ENCODE measurements at regions not wholly inside any gene's neighbourhood (a gene's known extent, or its start where the extent isn't known, plus 50 kb on each side); places are given as distances from the start of the nearest gene placed in this dataset.

GRCh38 chr18:55120896-55121295 is 161.6 kb upstream of the CCDC68 start:
- DNase-seq (ENCODE audit: low read depth): no peak

DNA sequence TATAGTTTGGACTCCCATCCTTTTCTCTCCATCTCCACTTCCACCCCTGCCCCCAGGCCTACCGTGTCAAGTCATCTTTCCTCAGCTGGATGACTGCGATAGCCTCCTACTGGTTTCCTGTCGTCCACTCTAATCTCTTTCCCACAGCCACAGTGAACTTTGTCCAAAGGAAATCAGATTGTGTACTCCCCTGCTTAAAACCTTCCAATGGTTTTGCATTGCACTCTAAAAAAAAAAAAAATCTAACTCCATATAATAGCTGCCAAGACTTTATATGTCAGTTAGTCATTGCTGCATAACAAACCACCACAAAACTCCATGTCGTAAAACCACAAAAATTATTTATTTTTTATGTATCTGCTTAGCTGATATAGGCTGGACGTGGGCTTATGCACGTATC is 160.2 kb upstream of the CCDC68 start:
- DNase-seq (ENCODE audit: low read depth): no peak

DNA sequence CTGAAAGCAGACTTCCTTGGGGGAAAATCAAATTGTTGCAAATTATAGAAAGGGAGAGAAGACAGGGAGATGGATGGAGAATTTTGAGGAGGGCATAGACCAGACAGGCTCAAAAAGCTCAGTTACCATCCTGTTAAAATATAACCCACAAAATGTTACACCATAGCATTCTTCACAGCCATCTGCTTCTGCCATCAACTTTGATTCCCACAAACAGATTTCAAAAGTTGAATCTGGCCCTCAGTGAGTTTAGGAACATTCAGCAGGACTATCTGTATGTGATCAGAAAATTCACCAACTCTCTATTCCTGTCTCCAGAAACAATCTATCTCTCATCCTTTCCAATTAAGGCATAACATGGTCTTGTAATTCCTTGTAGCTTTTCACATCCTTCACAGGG is 159.8 kb upstream of the CCDC68 start:
- peak; percentile 29 for DNase-seq (ENCODE audit: low read depth)

DNA sequence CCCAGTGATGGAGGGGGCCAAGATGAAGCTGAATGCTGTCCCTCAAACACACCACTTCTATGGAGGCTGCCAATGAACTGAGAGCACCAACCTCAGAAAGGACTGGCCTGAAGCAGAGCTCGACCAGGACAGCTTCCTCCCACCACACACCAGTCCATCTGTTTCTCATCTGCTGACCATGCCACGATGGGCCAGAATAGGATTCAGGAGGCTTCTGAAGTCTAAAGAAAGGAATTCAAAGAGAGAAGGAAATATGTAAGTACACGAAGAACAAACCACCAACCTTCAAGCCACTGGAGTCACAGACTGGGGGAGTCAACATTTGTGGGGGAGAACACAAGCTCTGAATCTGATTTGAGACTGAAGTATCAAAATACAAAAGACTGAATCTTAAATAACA is 157.6 kb upstream of the CCDC68 start:
- DNase-seq (ENCODE audit: low read depth): peak; percentile 31

DNA sequence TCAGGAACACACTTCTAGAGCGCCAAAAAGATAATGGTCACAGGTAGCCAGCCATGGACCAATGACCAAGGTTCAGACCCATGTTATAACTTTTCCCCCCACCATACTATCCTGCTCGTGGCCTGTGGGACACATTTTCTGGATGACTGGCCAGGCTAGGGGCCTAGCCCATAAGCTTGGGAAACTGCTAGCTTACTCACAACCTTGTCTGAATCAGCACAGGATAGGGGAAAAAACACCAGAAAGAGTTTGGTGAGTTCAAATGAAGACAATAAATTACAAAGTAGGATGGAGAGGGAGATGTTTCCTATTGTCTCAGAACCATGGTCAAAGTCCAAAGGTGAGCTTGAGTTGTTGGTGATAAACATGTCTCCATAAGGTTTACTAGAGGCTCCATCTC is 156.3 kb upstream of the CCDC68 start:
- DNase-seq (ENCODE audit: low read depth): no peak

- peak; percentile 16 for DNase-seq (ENCODE audit: low read depth)
These were observed 155.6 kb upstream of the CCDC68 start for GRCh38 chr18:55114876-55115275.

GRCh38 chr18:55113800-55114199 is 154.5 kb upstream of the CCDC68 start:
- DNase-seq (ENCODE audit: low read depth): no peak

GRCh38 chr18:55111271-55111670 is 152.0 kb upstream of the CCDC68 start:
- DNase-seq (ENCODE audit: low read depth): no peak

DNA sequence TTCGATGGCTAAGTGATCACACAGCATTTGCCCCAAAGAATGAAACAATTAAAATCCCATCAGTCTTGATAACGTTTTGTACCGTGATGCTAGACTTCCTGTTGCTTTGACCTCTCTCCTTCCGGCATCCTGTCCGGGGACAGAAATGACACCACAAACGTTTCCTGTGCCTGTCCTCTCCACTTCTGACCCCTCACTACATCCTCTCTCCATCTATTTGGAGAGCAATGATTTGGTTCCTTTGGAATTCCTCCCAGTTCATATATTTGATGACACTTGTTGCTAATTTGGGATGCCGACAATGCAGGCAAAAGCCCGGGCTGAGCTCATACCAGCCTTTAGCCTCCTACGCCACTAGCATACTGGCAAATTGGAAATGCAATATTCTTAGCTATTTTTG is 151.2 kb upstream of the CCDC68 start:
- DNase-seq (ENCODE audit: low read depth): peak; percentile 70

DNA sequence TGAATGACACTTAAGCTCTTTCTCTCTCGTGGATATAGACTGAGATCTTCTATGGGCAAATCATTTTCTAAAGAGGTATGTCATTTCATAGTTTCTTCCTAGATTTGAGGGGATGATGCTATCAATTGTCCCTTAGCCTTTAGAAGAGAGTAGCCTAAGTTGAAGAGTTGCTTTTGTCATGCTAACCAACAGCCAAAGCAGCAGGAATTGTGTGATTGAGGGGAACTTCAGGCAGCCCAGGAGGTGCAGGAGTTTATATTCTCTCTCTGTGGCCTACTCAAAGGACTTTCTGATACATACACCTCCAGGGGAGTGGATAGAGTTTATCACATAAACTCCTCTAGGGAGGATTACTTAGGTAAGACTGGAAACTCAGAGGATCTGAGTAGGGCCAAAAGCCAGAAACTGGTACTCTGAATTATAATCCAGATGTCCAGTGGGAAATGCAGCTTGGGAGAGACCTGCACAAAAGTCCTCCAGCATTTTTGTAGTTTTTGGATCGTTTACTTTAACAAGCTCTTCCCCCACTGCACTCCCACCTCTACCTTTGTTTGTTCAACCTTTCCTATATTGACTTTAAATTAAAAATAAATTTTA is 150.7 kb upstream of the CCDC68 start:
- no peak for DNase-seq (ENCODE audit: low read depth)

DNA sequence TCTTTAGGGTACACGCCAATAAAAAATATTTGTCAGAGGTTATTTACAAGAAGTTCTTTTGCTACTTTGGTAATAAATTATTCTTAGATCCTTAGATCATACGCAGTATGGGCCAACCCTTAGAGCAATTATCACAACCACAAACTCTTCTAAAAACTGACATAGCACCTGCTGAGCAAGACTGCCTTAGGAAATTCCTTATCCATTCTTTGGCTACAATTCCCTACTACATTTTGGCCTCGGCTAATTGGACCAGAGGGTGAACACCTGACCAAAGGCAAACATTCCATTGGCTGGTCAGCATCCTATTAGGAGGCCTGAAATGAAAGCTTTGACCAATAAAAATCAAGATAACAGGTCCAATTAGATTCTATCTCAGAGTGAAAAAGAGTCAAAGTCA is 147.6 kb upstream of the CCDC68 start:
- DNase-seq (ENCODE audit: low read depth): peak; percentile 96

DNA sequence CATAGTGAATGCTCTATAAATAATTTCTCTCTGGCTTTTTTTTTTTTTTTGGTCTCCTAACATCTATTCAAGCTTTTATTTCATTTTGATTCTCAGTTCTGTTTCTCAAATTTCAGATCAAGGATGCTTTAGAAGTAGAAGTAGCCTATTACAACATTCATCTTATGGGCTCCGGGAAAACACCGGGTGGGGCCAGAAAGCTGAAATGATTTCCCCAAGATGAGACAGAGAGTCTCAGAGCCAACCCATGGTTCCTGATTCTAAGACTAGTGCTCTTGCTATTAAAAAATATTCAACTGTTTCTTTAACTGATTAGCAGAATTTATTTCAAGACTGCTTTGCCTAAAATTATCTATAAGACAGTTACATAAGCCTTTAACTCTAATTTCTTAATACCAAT is 147.2 kb upstream of the CCDC68 start:
- DNase-seq (ENCODE audit: low read depth): no peak

- no peak for DNase-seq (ENCODE audit: low read depth)
These were observed 146.6 kb upstream of the CCDC68 start for GRCh38 chr18:55105873-55106272.

DNA sequence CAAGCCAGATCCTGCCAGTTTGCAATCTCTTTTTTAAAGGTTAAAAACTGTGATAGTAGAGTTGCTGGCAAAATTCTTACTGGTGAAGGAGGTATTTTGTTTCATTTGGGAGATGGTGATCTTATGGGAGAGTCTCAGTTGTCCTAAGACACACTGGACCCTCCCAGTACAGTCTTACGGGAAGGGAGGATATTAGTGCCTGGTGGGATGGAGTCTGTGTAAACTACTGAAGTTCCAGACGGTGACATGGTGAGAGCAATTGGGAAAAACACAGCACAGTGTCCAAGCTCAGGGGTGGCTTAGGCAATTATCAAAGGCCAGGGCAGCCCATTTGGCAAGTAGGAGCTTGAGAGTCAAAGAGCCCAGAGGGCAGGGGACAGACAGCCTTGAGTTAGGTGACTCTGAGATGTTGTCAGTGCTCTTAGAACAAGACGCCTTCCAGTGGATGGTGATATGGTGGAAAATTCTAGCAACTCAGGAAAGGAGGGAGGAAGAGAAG is 143.7 kb upstream of the CCDC68 start:
- DNase-seq (ENCODE audit: low read depth): no peak

- peak; percentile 21 for DNase-seq (ENCODE audit: low read depth)
These were observed 143.2 kb upstream of the CCDC68 start for GRCh38 chr18:55102501-55102900.

- no peak for DNase-seq (ENCODE audit: low read depth)
These were observed 142.2 kb upstream of the CCDC68 start for GRCh38 chr18:55101458-55101824.

GRCh38 chr18:55100817-55101457 is 141.7 kb upstream of the CCDC68 start:
- peak; percentile 37 for DNase-seq (ENCODE audit: low read depth)

GRCh38 chr18:55097456-55098170 is 138.4 kb upstream of the CCDC68 start:
- DNase-seq (ENCODE audit: low read depth): peak; percentile 80

DNA sequence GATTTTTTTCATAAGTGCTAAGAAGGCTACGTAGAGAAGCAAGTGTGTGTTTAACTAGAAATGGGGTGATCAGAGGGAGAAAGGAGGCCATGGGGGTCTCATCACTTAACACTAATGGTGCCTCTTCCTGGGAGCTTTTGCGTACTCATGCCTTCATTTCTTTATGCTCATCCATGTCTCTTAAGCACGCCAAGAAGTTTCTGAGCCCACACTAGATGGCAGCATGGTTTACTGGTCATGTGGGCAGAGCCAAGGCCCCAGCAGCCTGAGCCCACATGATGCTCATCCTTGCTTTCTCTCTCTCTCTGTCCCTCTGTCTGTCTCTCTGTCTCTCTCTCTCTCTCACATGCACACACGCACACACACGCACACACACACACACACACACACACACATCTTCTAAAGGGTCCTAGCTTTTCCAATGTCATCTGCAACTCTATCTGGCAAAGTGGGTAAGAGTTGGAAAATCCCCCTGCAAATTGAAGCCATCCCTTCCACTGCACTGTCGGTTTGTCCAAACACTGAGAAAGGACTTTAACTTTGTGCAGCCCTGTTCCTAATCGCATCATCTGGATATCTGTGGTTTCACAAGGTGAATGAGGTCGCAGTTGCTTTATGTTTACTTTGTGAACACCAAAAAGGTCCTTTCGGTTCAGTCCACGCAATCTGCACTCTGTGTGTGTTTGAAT is 137.1 kb upstream of the CCDC68 start:
- peak; percentile 72 for DNase-seq (ENCODE audit: low read depth)

- no peak for DNase-seq (ENCODE audit: low read depth)
These were observed 136.3 kb upstream of the CCDC68 start for GRCh38 chr18:55095584-55095983.

GRCh38 chr18:55093808-55094207 is 134.5 kb upstream of the CCDC68 start:
- no peak for DNase-seq (ENCODE audit: low read depth)

DNA sequence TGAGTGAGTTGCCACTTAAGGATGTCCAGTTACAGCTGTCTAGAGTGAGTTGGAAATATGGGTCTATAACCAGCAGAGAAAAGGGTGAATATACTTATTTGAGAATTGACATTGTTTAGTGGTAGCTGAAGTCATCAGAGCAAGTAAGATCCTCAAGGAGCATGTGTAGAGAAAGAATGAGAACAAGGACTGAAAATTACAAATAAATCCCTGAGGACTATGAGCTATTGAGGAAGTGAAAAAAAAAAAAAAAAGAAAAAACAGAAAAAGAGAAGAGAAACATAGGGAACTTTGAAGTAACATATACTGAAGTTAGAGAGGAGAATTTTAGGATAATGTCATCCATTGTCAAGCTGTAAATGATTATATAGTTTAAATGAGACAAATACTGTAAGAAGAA is 134.0 kb upstream of the CCDC68 start:
- no peak for DNase-seq (ENCODE audit: low read depth)
